Effector CD4-positive, alpha-beta T cell (primary cell): ENCODE measurements at regions not wholly inside any gene's neighbourhood (a gene's known extent, or its start where the extent isn't known, plus 50 kb on each side); places are given as distances from the start of the nearest gene placed in this dataset.

Source experiments
- DNase-seq: peaks from one replicate; pipeline ENCODE4 v3.0.0-alpha.2; 2020

DNA sequence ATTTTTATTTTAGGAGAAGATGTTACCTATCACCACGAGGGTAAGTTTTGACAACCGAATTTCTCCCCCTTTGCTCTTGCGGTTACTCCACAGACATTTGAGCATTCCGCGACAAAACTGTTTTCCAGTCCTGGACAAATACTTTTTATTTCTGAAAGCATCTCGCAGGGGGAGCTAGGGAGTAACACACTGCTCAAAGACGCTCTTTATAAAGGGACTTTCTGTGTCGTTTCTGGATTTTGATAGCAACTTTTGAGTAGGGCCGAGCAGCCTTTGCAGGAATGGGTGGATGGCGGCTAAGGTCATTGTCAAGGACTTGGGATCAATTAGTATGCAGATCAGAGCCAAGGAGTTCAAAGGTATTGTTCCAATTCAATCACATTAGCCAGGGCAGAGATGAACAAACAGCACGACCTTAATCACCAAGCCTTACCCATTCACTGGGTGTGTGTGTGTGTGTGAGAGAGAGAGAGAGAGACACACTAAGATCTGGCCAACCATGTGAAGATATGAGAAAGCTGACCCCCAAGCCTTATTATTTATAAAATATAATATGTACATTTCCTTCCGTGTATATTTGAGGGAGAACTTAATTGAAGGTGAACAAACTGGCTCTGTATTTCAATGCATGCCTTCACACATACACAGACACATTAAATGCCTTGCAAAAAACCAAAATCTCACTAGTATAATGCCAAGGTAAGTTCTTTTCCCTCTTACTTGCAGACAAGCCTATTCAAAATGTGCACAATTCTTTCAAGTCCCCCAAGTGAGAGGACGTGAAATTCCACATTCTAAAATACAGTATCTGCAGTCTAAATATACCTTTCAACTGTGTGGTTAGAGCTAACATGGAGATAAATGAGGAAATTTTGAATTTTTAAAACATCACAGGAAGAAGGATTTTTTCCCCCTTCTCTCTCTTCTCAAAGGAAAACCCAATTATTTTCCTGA lies 613.8 kb downstream of the VRK1 start:
- DNase-seq, result no peak

DNA sequence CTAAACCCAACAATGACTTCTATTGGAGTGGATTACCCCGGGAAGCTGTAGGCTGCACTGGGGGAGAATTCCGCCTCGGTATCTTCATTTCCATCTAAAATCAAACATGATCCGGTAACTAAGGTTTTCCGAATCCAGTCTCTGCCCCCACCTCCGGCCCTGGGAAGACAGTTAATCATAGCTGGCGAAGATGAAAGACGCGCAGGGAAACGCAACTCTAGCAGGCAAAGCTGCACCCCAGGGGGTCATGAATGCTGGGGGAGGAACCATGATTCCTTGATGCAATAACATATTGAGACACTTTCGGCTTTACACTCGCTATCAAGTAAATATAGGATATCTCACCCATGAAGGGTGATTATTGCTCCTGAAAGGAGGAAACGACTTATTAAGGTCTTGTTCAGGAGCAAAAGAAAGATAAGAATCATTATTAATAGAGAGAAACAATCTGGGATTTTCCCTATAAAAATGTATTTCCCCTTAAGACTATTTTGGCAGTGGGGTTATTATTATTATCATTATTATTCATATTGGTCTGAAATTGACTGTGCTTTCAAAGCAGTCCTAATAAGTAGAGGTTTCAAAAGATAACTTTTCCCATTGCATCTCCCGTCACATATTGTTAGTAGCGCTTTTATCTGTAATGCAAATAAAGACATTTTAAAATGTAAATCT lies 614.9 kb downstream of the VRK1 start:
- no peak for DNase-seq

DNA sequence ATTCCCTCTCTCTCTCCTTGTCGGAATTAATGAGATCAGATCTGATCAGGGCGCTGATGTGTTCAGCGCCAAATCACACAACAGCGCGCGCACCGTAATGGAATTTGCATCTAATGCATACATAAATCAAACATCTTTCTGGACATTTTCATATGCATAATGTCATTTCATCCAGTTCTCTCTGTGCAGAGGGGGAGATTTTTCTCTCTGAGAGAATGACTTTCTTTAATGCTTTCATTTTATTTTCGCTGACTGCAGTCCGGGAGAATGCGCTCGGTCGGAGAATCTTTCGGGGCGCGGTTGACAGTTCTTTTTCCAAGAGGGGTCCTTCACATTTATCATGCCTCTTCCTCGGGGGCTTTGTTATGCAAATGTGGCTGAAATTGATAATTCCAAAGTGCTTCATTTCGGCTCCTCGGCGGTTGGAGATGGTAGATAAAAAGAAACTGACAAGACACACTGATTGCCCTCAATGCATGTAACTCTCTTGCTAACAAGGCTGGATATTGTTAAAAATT lies 615.9 kb downstream of the VRK1 start:
- no peak for DNase-seq

DNA sequence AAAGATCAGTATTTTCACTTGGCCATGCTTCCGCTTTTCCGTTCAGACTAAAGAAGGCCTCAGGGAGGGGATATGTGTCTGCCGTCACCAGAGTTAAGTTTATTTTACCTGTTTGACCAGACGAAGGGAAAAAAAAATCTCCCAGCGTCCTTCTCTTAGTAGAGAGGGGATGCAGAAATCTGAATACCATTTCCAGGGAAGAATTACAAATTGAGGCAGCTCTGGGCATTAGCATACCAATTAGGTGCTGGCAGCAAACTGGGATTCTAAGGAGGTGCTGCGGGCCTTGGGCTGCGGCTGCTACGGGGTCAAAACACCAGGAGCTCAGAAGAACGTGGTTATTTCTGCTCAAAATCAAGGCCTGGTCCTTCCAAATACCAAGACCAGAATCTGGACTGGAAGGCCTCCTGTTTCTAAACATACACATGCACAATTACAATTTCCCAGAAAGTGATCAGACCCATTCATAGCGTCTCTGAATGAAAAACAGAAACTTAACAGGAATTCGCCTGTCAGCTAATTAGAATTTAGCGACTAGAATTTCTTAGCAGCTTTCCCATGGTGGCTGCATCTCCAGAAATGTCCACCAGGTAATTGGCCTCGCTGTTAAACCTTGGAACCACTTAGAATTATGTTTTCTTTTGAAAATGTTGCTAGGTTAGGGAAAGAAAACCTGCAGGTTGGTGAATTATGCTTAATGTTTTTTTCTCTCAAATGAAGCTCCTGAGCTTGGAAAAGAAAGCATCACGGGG lies 617.0 kb downstream of the VRK1 start:
- DNase-seq, result no peak

DNA sequence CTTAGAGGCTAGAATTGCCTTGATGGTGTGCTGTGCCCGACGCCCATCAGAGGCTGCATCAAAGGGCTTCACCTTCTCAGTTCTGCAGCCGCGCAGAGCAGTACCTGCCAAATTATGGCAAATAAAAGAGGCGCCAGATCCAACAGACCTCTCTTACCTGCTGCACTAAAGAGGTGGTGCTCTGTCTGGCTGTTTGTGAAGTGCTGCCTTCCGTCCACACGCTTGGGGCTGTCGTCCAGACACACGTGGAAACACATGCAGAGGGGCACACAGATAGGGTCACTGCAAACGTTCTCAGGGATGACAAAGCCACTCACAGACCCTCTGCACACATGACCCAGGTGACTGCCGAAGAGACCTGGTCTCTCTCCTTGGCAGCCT lies 617.5 kb downstream of the VRK1 start:
- DNase-seq, result no peak

DNA sequence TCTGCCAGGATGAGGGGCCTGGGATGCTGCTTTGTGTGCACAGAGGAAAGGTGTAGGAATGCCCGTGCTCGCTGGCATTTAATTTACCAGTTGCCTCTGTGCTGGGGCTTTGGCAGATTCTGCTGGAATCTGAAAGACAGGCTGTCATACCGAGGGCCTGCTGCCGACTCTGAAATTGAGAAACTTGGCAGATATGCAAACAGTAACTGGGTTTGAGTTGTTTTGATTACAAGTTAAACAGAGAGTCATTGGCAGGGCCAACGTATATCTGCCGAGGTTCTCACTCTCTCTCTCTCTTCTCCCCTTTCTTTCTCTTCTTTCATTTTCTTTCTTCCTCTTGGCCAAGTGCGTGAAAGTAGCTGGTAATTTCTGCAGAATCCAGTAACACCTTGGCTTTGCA lies 618.7 kb downstream of the VRK1 start:
- no peak for DNase-seq

DNA sequence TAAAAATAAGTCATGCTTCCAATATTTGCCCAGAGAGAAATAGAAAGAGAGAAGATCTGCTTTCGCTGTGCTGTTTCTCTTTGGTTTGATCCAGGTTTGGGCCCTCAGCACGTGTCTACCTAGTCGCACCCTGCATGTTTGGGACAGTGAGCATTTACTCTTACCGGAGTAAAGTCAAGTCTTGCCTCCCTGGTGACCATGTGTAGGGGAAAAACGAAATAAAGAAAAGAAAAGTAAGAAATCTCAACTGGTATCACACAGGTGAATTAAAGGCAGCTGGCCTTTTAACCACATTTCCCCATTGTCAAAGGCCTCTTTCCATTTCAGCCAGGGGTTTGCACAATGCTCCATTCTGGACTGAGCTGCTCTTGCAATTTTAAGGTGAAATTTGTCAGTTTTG lies 619.4 kb downstream of the VRK1 start:
- DNase-seq, result no peak

DNA sequence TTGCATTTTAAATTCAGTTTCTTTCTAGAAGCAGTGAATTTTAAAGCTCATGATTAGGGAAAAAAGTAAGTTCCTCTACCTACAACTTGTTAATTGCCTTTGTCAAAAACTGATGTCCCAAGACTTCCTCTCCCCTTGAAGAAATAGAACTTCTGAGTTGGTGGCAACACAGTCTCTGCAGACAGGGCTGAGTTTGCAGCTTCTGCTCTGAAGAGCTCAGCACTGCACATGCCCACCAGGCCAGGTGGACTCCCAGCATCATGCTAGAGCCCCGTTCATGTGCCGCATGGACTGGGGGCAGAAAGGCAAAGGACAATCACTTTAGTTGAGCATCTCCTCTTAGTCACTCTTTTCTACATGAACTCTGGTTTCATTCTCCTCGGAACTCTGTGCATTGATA lies 620.1 kb downstream of the VRK1 start:
- no peak for DNase-seq

DNA sequence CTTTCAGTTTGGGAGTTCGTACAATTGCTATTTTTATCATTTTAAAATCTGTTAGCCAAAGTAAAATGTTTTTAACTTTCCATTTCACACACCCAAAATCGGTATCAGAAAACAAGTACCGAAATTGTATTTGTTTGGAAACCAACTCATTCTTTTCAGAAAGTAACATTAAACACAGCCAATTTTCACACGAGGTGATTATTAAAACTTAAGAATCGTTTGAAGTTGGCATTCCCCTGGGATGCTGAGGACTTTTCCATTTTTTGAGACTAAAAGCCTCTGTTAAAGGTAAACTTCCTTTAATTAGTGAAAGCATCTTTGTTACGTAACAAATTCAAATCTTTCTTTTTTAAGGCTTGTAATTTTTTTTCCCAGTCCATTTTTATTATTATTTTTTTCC lies 623.0 kb downstream of the VRK1 start:
- DNase-seq, result no peak

DNA sequence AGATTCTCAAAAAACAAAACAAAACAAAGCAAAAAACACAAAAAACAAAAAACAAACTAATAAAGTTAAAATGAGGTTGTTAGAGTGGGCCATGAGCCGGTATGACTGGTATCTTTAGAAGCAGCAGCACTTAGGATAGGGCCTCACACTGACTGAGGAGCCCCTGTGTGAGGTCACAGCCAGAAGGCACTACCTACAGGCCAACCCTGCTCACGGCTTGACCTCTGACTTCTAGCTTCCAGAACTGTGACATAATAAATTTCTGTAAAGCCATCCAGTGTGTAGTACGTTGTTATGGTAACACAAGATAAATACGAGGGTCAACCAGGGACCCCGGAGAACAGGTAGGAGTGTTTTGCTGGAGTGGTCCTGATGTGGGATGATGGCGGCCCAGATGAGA lies 629.6 kb downstream of the VRK1 start:
- DNase-seq, result no peak

DNA sequence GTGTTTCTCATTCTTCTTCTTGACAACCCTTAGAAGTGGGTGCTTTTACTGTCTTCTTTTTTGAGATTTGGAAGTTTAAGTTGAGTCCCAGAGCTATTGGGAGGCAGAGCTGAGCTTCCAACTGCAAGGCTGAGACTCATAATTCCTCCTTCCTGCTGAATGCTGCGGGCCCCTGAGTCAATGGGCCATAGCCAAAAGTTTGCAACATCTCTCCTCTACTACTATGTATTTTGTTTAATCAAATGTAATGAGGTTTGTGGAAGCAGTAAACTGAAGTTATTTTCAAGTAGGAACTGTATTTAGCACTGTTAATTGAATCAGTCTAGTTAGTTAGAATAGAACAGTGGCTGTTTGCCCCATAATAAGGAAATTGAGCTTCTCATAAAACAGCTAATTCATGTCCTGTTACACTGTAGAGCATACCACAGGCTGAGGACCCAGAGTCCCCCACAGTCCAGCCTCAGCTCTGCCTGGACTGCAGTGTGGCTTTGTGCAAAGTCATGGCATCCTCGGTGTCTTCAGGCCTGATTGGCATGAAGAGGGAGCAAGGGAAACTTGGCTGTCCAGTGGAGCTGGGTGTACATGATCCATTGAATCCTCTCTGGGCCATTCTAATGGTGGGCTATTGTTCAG lies 631.7 kb downstream of the VRK1 start:
- DNase-seq, result no peak

DNA sequence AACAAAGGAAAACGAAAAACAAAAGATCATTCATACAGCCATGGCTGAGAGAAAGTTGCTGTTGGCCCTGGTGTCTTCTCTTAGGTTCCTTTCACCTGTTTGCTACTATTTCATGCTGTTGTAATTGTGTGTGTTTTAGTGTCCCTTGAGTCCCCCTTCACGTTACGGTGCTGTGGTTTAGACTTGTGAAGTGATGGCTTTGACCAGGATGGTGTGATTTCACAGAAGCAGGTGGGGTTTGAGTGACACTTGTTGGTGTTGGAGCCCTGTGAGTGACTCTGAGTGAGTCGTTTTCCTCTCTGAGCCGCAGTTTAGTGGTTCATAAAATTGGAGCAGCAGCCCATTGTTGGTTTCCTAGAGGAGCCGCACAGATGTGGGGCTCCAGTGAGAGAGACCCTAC lies 635.4 kb downstream of the VRK1 start:
- DNase-seq, result no peak

DNA sequence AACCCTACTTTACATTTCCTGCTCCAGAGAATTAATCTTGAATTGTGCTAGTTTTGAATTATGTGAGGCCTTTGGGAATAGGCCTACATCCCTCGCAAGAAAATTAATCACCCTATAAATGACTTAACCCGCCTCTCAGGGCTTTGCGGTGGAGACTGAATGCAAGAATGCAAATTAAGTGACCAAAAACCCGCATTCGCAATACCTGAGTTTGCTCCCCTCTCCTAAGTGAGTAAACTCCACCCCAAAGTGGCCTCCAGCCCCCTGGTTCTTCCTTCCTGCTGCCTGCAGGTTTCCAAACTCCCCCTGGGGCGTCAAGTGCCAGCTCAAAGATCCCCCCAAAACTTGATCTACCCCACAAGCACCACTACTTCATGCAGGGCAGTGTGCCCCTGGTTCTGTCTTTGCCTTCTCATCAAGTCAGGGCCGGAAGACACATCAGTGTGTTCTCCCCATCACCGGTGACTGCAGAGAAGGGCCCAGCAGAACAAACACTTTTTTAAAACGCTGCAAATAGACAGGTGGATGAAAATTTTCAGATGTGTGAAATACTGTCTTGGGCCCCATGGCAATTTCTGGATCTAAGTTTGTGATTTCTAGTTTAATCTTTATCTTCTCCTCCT lies 644.7 kb downstream of the VRK1 start:
- DNase-seq, result no peak

DNA sequence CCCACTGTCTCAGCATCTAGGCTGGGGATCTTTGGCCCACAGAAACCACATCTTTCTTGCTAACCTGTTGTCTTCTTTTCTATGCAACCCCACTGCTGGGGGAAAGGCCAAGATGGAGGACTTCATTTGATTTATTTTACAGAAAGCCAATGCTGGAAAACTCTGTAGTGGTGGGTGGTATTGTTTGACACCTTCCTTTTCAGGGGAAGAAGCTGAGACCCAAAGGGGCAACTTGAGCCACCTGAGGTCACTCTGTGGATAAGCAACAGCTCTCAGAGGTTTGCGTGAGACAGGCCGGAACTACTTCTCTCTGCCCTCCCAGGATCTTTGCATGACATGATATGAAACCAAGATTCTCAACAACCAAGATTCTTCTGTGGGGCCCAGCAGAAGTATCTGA lies 645.2 kb downstream of the VRK1 start:
- DNase-seq, result no peak

DNA sequence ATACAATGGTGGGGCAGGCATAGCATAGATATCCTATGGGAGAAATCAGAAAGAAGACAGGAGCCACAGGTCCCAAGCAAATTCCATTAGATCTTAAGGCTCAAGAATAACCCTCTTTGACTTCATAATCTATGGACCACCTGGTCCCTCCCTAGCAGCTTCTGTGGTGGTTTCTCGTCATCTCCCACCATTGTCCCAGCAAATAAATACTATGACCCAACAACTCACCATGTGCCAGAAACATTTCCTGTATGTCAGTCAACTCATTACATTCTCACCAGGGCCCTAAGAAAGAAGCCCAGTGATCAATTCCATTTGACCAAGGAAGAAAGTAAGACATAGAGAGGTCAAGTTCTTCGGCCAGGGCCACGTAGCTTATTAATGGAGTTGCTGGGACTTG lies 646.2 kb downstream of the VRK1 start:
- DNase-seq, result no peak

DNA sequence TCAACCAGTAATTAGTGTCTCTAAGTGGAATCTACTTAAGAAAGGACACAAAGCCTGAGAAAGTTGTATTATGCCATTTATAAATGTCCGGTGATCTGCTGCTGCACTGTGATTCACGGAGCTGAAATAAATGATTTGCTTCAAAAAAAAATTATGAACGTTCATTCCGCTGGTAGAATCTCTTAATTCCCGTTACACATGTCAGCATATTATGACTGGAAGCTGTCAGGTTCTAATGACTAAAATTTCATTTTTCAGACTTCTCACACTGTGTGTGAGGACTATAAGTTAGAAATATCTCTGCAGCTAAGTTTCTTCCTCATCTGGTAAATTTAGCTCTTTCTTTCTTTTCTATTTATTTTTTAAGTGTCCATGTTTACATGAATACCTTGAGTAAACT lies 647.1 kb downstream of the VRK1 start:
- DNase-seq, result no peak

DNA sequence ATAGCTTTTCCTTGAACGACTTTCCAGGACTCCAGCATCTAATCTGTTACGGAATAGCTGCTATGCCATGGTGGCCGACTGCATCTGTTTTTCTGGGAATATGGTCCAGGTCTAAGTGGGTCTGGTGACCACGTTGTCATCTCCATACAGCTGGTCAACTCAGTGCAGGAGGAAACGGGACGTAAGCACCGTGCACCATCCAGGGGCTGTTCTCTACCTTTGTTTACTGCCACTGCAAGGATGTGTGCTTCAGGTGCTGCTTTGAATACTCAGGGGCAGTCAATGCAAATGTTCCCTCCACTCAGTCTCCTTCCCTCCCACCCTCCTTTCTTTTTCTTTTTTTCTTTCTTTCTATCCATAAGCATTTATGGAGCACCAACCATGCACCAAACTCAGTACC lies 648.2 kb downstream of the VRK1 start:
- DNase-seq, result no peak

DNA sequence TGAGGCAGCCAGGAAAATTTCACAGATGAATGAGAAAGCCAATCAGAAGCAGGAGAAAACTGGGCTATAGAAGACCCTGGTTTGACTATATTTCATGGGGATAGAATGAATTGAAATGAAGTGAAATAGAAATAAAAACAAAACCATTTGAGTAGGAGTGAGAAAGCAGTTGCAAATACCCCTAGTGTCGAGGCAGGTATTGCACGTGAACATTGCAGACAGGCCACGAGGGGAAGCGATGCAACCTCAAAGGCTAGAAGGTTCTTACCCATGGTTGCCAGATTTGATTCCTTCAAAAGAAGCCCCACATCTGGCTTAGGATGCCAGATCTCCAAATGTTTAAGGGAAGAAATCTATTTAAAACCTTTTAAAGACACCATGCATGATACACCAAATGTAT lies 648.9 kb downstream of the VRK1 start:
- no peak for DNase-seq

DNA sequence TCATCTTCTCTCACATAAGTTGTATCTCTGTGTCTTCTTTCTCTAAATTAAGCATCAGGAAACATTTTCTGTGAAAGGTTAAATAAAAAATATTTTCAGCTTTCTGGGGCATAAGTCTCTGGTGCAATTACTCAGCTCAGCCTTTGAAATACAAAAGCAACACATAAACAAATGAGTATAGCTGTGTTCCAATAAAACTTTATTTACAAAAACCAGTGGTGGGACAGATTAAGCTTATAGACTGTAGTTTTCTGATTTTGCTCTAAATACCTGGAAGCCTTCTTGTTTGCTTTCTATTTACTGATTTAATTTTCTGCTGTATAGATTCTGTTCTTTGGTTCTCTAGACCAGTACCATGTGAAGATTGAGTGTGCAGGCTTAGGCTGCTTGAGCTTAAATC lies 655.1 kb downstream of the VRK1 start:
- DNase-seq, result no peak

DNA sequence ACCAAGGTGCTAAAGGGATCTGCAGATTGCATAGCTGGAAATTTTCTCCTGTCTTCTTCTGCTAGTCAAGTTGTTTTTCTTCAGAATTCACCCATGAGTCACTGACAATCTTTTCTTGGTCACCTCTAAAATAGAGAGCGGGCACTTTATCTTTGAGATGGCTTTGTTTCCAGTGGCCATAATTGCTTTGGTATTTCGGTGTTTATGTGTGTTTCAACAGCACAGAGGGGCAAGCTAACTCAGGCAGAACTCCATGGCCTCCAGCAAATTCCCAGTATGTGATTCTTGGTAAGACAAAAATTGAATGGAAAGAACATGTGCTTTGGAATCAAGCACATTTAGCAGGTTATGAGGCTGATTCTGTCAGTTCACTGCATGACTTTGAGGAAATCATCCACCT lies 656.8 kb downstream of the VRK1 start:
- DNase-seq, result no peak

DNA sequence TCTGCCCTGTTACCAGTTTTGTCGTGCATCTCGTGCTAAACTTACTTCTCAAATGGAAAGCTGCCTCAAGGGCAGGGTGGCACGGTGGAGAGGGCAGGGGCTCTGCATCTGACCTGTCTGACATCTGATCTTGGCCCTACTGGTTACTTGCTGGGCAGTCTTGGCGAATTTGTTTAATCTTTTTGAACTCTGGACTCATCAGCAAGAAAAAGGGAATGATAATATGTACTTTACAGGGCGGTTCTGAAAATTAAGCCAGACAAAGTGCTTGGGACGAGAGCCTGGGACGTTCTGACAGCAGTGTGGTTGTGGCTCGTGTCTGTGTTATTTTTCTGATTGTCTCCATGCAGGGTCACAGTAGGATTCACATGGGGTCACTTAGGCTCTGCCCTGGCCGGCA lies 659.3 kb downstream of the VRK1 start:
- no peak for DNase-seq

DNA sequence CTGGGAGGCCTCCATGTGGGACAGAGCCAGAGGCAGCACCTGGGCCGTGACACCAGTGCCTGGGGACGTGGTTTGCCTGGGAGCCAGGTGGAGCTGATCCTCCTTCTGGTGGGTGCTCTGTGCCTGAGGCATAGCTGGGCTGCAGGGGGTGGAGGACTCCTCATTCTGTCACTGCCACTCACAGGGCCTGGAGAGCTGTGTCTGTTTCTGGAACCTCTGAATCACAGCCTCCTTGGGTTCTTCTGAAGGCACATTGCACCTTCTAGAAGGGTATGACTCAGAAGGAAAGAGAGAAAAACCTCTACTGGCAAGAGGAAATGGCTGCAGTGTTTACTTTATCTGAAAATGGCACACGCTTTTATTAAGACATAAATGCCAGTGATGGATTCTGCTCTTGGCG lies 659.8 kb downstream of the VRK1 start:
- DNase-seq, result no peak
